Natural killer cell (primary cell): ENCODE measurements at regions not wholly inside any gene's neighbourhood (a gene's known extent, or its start where the extent isn't known, plus 50 kb on each side); places are given as distances from the start of the nearest gene placed in this dataset.

Source experiments
- ATAC-seq, 3 donors: fragments of 150-1000 bp in 2 of 3; fragments of 200-7000 bp in 1 of 3; cut with Tn5 transposase; 1 replicate in 1 of 3; 2 replicates in 2 of 3; pipeline ENCODE4 v1.10.0; 2021; ENCODE audit warnings: mild to moderate bottlenecking in 2 of 3, moderate library complexity in 2 of 3
- DNase-seq, 2 donors: peaks; one replicate each; pipeline versions ENCODE4 v3.0.0 to v3.0.0-alpha.2; 2013 to 2021; ENCODE audit warnings: mixed read lengths in 1 of 2
- H3K27ac ChIP-seq: one replicate; pipeline ENCODE4 v1.5.1; 2013; ENCODE audit warnings: mild to moderate bottlenecking, low read length
- H3K27me3 ChIP-seq: one replicate; pipeline ENCODE4 v1.6.1; 2013; ENCODE audit warnings: low read length; ENCODE audit not compliant: control insufficient read depth, insufficient read depth
- H3K36me3 ChIP-seq: one replicate; pipeline ENCODE4 v1.6.1; 2013; ENCODE audit warnings: low read length; ENCODE audit not compliant: control insufficient read depth, insufficient read depth
- H3K4me1 ChIP-seq: one replicate; pipeline ENCODE4 v1.6.1; 2013; ENCODE audit warnings: low read length; ENCODE audit not compliant: control insufficient read depth, insufficient read depth
- H3K4me3 ChIP-seq: one replicate; pipeline ENCODE4 v1.5.1; 2013; ENCODE audit warnings: low read length
- H3K9me3 ChIP-seq: one replicate; pipeline ENCODE4 v1.6.1; 2013; ENCODE audit warnings: low read length; ENCODE audit not compliant: control insufficient read depth, insufficient read depth
- H3K27ac Mint-ChIP-seq, 2 donors: one replicate each; pipeline ENCODE4 v1.8.0; 2022; ENCODE audit warnings: mild to moderate bottlenecking in 2 of 2, mixed read lengths in 2 of 2, moderate library complexity in 1 of 2
- H3K27me3 Mint-ChIP-seq, 2 donors: one replicate each; pipeline ENCODE4 v1.8.0; 2022; ENCODE audit warnings: low read depth in 2 of 2, mixed read lengths in 2 of 2
- H3K36me3 Mint-ChIP-seq: one replicate; pipeline ENCODE4 v1.8.0; 2022; ENCODE audit warnings: mixed read lengths
- H3K4me1 Mint-ChIP-seq, 2 donors: one replicate each; pipeline ENCODE4 v1.8.0; 2022; ENCODE audit warnings: mixed read lengths in 2 of 2
- H3K4me3 Mint-ChIP-seq: one replicate; pipeline ENCODE4 v1.8.0; 2022; ENCODE audit warnings: mild to moderate bottlenecking, moderate library complexity, mixed read lengths
- H3K9me3 Mint-ChIP-seq, 2 donors: one replicate each; pipeline ENCODE4 v1.8.0; 2022; ENCODE audit warnings: mixed read lengths in 2 of 2
- CTCF ChIP-seq: fragments of 200-600 bp; IDR thresholded peaks from one replicate; pipeline ENCODE4 v1.8.0; 2022; ENCODE audit warnings: antibody characterized with exemption
- WGBS: methylation state at CpG from one replicate; pipeline ENCODE4 v1.1.7; 2013; ENCODE audit warnings: missing lambda C conversion rate; ENCODE audit not compliant: insufficient coverage; 5-methylcytosine and 5-hydroxymethylcytosine counted together
- intact Hi-C: fragments of 100-400 bp; cut with micrococcal nuclease; formaldehyde crosslinking; loops from one replicate; pipeline ENCODE4 v1.14.2; 2022

- no peak overlapping the region for H3K4me3 ChIP-seq
- Mint-ChIP-seq H3K27ac (no peak overlapping the region), H3K27me3 (no peaks in the 10 kb centered on the region), H3K9me3 (peaks cover 2 to 8% of the 10 kb centered on the region in 2 donors), H3K4me1 (peaks cover 0 to 7% of the 10 kb centered on the region in 2 donors), H3K36me3 (no peaks in the 10 kb centered on the region), H3K4me3 (no peak overlapping the region)
- H3K36me3 ChIP-seq: no peaks in the 10 kb centered on the region
- no peak overlapping the region for H3K27ac ChIP-seq
- DNase-seq (no peak), ATAC-seq (no peak)
- no peak for TF ChIP-seq CTCF
- no peaks in the 10 kb centered on the region for H3K9me3 ChIP-seq
- H3K27me3 ChIP-seq: no peaks in the 10 kb centered on the region
- WGBS: 95% methylated on average over 2 of the region's 3 CpGs
- intact Hi-C loops: no loop called here
- H3K4me1 ChIP-seq: no peaks in the 10 kb centered on the region
Measured at GRCh38 chr6:113347436-113347835, 509.7 kb upstream of the MARCKS start.

GRCh38 chr6:113350461-113350860 lies 506.7 kb upstream of the MARCKS start:
- no peaks in the 10 kb centered on the region for H3K27me3 ChIP-seq
- no peaks in the 10 kb centered on the region for H3K4me1 ChIP-seq
- ATAC-seq (no peak), DNase-seq (no peak)
- TF ChIP-seq CTCF: no peak
- Mint-ChIP-seq H3K4me1 (peaks cover 0 to 7% of the 10 kb centered on the region in 2 donors), H3K27ac (no peak overlapping the region), H3K4me3 (no peak overlapping the region), H3K36me3 (no peaks in the 10 kb centered on the region), H3K9me3 (peaks cover 0 to 4% of the 10 kb centered on the region in 2 donors), H3K27me3 (no peaks in the 10 kb centered on the region)
- H3K4me3 ChIP-seq: no peak overlapping the region
- intact Hi-C loops: no loop called here
- H3K9me3 ChIP-seq: no peaks in the 10 kb centered on the region
- H3K27ac ChIP-seq: no peak overlapping the region
- no peaks in the 10 kb centered on the region for H3K36me3 ChIP-seq
- 15% methylated on average over 1 of the region's 1 CpG for WGBS

- H3K4me1 Mint-ChIP-seq: peaks cover 0 to 7% of the 10 kb centered on the region in 2 donors
- no peaks in the 10 kb centered on the region for H3K36me3 ChIP-seq
- no peaks in the 10 kb centered on the region for H3K9me3 ChIP-seq
- H3K4me3 Mint-ChIP-seq: no peak overlapping the region
- H3K4me1 ChIP-seq: no peaks in the 10 kb centered on the region
- DNase-seq: no peak
- no peak overlapping the region for H3K27ac Mint-ChIP-seq
- H3K27me3 Mint-ChIP-seq: no peaks in the 10 kb centered on the region
- H3K36me3 Mint-ChIP-seq: no peaks in the 10 kb centered on the region
- H3K27ac ChIP-seq: no peak overlapping the region
- WGBS: 20% methylated on average over 2 of the region's 4 CpGs
- intact Hi-C loops: no loop called here
- H3K9me3 Mint-ChIP-seq: peaks cover 0 to 4% of the 10 kb centered on the region in 2 donors
- ATAC-seq: no peak
- no peaks in the 10 kb centered on the region for H3K27me3 ChIP-seq
- no peak for TF ChIP-seq CTCF
- H3K4me3 ChIP-seq: no peak overlapping the region
Measured at GRCh38 chr6:113351173-113351834, 505.8 kb upstream of the MARCKS start.
